ENCODE measurements at regions not wholly inside any gene's neighbourhood (a gene's known extent, or its start where the extent isn't known, plus 50 kb on each side); places are given as distances from the start of the nearest gene placed in this dataset.

- TF ChIP-seq POLR2AphosphoS5 (IDR thresholded peaks at IDR 0.05; ENCODE audit: low read depth, low read length), result no peak
- no peak for TF ChIP-seq REST (IDR thresholded peaks at IDR 0.05; ENCODE audit: insufficient read depth in 1 of 2, low read depth in 2 of 2, low read length in 2 of 2)
- TF ChIP-seq TAF1 (IDR thresholded peaks at IDR 0.05; ENCODE audit: borderline replicate concordance, insufficient read depth, low read length), result no peak
- no peak for TF ChIP-seq SIN3A (IDR thresholded peaks at IDR 0.05; ENCODE audit: borderline replicate concordance, insufficient read depth, low read length)
- no peak for TF ChIP-seq FOXP2 (optimal IDR thresholded peaks at IDR 0.05; ENCODE audit: borderline replicate concordance, extremely low read depth, extremely low read length, insufficient read depth)
Observed at GRCh38 chr15:35886765-35887164, 340.8 kb upstream of the DPH6 start.
